HG03045 (cell line): ENCODE measurements at regions not wholly inside any gene's neighbourhood (a gene's known extent, or its start where the extent isn't known, plus 50 kb on each side); places are given as distances from the start of the nearest gene placed in this dataset.

Experiments used
- ATAC-seq: cut with Tn5 transposase; IDR thresholded peaks from one replicate; pipeline ENCODE4 v1.9.1; 2021; ENCODE audit warnings: mild to moderate bottlenecking, moderate library complexity; ENCODE audit not compliant: unreplicated experiment

DNA sequence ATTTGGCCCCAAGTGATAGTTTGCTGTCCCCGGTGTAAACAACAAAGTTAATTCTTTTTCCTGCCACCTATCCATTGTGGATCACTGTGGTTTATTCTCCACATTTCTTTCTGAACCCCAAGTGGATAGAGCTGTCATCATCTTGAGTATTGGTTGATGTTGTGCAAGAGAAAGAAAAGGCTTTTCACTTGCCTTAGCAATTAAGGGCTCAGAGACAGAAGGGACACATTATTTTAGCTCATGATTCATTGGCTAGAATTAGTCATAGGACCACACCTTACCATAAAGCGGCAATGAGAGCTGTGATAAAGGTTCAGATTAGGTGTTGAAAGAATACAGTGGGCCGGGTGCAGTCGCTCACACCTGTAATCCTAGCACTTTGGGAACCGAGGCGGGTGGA lies 442.1 kb upstream of the DCC start:
- ATAC-seq, result no peak

DNA sequence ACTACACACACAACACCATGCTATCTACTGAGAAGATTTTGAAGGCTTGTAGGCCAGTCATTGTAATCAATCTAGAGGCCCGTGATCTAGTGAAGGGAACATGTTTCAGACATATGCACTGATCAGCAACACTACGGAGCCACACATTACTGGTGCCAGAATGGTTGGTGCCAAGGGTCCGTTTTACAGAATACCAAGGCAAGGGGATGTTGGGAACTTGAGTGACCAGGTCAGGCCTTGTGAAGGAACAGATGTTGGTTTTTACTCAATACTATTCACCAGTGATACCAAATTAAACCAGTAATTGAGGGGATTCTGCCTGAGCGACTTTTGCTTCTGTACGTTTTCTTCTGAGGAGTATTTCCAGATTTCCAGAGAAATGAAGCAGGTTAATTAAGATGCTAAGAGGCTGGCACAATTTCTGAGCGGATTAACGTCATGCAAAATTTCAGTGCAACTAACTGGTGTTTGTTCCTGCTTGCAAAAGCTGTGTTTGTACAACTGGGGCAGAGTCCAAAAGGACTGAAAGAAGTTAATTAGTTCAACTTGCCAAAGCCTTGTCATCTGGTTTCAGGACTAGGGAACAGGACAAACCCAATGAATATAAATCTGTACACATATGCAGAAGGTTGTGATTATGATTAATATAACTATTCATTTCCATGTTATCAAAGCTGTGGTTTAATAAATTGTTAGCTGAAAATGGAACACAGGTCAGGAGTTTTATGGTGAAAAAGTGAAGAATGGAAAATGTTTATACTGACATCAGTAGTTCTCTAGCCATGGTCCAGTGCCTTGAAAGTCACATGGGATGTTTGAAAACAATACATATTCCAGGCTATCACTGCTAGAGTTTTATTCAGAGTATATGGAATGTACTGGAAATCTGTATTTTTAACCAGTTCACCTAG lies 432.1 kb upstream of the DCC start:
- ATAC-seq, result no peak

DNA sequence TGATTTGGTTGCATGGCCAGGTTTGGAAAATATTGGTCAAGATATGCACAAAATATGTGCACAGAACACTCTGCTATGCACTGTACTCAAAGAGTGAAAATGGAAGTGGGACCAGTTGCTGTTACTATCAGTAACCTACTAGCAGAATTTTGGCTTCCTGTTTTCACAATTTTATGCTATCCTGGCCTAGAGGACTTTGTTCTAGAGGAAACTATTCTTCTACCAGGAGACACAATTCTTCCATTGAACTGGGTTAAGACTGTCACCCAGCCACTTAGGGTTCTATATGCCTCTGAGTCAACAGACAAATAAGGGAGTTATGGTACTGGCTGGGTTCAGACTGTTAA lies 431.4 kb upstream of the DCC start:
- ATAC-seq, result no peak

DNA sequence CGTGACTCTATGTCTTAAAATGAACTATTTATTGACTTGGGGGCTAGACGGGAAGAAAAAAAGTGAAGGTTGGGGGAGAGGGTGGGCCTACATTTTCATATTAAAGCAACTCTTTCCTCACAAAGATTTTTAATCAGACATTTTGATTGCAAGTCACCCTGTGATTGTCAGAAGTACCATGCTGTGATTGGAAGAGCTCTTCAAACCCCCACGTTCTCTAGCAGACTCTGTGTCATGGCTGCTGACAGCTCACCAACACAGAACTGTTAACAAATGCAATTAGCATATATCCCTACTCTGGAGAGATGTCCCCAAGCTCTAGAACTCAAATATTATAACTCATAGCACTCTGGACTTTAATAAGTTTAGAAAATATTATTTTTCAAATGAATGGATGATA lies 428.4 kb upstream of the DCC start:
- no peak for ATAC-seq

DNA sequence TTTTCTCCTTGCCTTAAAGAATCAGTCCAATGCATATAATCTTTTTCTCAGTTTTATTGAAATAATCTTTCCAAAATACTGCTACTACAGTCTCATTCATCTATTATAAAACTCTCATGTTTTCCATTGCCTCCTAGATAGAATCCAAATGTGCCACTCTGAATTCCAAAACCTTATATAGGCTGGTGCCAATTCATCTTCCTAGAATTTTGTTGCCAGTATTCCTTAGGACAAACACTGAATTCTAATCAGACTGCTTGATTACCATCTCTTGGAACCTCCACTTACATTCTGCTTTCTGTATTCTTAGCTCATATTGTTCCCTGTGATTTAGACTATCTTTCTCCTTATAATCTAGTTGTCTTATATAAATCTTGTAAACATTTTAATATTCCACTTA lies 427.6 kb upstream of the DCC start:
- no peak for ATAC-seq

DNA sequence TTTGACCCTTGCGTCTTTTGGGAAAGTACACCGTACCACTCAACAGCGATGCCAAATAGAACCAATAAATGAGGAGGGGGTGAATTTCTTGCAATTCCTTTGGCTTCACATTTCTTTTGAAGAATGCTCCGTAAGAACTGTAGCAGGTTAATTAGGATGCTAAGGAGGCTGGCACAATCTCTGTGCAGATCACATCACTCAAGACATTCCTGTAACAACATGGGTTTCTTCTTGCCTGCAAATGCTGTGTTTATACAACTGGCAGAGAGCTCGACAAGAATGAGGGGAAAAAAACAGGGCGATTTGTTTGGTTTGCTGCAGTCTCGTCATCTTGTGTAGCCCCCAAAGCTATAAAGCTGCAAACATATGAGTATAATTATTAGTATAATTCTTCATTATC lies 424.8 kb upstream of the DCC start:
- no peak for ATAC-seq

DNA sequence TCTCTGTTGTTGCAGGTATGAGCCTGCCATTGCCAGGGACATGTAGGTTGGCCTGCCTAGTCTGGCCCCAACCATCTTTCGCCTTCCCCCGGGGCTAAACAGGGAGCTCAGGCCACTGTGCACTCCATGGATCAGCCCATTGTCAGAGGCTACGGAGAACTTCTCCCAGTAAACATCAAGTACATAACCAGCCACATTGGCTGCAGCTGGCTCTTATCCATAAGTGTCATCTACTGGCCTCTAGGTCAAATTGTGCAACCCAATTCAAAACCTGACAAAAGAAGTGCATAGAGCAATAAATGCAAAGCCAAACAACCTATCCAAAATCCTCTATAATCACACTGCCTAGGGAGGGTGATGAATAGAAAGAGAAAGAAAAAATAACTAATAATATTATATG lies 418.1 kb upstream of the DCC start:
- ATAC-seq, result no peak

DNA sequence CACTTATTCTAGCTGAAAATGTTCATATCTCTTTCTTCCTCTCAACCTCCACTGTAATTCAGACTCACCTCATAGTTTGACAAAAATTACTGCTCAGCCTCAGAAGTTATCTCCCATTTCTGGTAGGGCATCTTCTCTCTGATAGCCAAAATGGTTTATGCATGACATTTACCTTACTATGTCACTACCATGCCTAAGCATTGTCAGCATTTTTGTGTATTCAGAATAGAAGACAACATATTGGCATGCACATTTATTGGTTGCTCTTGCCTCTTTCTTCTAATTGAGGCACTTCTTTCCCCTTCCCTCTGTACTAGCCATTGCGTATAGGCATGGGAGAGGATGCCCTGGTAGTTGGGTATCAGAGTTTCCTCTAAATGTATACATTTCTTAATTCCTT lies 406.1 kb upstream of the DCC start:
- no peak for ATAC-seq

DNA sequence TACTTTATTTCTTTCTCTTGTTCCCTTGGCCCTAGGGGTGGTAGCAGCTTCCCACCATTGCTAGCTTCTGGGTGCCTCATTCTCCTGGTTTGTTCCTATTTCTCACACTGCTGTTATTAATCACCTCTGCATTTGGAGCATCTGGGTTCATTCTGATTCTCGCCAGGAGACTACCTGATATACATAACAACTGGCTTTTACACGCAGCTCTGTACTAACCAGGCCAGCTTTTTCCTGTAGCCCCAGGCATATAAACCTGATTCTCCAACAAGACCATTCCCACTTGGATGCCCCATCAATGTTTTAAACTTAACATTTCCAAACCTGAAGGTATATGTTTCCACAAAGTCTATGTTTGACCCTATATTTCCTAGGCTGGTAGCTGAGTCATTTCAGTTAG lies 403.9 kb upstream of the DCC start:
- no peak for ATAC-seq

DNA sequence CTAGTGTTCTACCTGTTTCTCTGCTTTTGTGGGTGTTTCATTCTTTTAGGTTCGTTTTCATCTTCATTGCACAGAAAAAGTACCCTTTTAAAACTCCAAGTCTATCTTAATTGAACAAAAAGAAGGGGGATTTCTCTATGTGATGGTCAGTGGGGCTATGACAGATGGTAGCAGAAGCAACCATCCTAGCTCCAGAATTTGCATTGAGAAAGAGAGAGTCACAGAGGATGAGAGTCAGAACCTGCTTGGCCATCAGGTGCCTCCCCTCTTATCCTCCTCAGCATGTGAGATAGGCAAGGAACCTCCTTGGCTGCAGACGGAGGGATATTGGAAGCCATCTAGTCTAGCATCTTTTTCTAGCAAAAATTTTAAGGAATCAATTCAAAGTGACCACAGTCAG lies 398.0 kb upstream of the DCC start:
- ATAC-seq, result peak; percentile 63

DNA sequence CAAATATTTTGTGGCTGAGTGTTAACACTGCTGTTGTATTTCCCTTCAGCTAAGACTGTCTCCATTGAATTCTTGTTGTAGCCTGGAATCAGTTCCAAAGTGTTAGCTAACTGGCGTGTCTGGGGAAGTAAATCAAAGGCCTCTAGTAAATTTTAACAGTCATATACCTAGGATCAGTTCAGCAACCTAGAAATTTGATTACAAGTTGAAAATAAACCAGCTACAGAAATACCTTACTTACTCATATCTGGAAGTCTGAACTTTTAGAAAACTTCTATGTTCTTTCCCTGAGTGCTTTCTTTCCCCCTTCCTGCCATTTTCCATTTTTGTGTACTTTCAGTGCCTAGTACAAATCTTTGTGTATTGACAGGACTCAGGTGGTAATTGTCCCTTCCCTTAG lies 396.7 kb upstream of the DCC start:
- no peak for ATAC-seq

DNA sequence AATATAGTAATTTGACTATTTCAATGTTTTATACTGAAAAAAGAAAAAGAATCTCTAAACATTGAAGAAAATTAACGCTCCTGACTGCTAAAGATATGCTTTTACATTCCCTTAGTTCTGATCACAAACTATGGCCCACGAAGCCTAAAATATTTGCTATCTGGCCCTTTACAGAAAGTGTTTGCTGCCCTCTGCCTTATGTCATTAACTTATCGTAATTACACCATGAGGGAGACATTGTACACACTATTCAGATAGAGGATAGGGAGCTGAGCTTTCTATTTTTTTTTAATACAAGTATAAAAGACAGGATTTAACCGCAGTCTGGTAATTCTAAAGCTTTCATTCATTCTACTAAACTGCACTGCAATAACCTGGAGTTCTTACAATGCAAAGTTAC lies 393.1 kb upstream of the DCC start:
- no peak for ATAC-seq

DNA sequence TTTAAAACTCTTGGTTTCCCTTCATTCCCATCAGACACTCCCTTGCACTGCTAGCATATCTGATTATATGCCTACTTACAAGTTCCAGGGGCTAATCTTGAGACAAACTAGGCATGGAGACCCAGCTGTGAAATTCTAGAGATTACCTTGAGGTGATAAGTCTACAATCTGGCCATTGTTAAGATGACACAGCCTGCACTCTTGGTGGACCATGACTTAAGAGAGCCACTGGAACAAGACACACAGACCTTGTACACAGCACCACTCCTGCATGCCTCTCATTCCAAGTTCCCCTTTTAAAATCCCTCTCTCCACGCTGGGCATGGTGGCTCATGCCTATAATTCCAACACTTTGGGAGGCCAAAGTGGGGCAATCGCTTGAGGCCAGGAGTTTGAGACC lies 387.2 kb upstream of the DCC start:
- ATAC-seq, result no peak

DNA sequence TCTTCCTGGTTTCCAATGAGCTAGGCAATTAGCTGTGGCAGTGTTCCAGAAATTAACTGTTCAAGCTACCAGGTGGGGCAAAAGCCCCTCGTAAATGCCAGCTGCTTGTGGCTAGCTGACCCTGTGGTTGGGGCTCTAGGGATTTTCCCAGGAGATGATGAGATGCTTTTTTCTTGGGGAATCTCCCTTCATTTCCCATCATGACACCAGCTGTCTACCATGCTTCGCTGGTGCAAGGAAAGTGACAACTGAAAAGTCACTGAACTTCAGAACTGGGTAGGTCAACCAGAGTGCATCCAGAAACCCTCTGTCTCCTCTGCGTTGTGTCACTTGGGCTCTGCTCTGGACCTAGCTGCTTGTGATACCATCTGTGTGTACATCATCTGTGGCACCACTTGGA lies 386.5 kb upstream of the DCC start:
- peak; percentile 85 for ATAC-seq

DNA sequence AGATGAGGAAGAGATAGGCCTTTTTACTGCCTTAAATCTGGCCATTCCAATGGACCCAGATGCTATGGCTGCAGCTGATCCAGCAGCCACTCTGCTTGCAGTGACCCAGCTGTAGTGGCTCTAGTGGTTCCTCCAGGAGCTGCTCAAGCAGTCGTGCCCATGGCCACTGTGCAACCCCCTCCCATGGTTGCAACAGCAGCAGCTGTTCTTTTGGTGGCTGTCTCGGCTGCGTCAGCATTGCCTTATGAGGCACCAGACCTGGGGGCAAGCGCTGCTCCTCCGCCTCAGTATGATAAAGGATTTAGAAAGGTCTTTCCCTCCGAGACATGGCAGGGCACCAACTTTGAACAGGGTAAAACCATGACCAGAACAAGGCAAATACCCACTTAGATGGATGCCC lies 384.9 kb upstream of the DCC start:
- ATAC-seq, result no peak

DNA sequence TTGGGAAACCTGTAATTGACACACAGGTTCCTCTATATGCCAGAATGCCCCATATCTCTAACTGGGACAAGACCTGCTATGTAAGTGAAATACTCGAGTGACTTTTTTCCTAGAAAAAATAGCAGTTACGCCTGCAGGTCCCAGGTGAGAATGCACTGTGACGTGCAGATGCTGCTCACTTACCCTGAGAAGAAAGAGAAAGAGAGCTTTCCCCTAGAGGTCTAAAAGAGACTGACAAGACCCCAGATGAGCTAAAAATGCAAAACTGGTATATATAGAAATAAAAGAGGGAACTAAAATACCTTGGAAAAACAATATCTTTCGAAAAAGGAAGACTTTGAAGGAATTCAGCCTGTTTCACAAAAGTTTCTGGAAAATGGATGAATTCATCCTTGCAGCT lies 383.0 kb upstream of the DCC start:
- no peak for ATAC-seq

DNA sequence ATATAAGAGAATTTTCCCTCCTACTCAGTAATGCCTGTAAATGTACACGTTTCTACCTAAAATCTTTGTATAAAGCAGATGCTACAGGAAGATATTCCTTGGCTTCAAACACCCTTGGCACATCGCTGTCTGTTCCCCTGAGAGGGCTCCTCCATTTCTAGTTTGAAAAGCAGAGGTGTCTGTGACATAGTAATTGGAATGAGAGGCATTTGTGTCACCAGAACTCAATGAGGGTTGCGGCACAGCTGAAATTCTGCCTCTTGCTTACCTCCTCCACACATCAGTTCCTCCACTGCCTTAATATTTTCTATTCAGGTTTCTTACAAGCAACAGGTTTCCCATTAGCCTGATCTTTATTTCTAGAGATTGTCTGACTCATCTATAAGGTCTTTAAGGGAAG lies 359.9 kb upstream of the DCC start:
- ATAC-seq, result no peak

DNA sequence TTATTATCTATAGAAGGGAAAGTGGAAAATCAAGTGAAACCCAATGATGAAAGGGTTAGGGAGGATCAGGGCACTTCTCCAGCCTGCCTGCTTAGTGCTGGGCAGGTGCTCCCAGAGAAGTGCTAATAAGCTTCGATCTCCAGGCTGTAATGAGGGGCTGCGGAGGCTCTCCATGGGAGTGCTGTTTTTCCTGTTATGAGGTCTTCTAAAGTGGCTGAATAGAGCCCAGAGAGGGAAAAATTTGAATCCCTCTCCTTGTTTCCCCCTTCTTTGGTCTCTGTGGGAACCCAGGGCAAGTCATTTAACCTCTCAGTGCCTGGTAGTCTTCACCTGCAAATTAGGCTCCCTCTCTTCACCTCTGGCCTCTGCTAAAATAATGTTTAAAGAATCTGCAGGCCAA lies 351.7 kb upstream of the DCC start:
- no peak for ATAC-seq

DNA sequence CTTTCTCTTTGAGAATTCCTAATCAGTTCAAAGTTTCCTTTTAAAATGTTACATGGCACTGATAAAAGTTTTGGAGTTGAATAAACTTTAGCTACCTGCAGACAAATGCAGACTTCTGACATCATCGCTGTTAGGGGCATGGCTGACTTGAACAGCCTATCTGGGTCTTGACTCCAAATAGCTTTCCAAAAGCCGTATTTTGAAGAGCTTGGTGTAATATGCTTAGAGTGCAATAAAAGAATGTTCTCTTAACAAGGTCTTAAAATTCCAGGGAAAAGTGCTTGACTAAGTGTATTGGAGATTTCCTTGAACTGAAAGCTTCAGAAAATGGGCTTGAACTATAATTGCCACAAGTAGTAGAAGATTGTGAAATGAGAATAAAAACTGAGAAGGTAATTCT lies 342.9 kb upstream of the DCC start:
- ATAC-seq, result no peak

DNA sequence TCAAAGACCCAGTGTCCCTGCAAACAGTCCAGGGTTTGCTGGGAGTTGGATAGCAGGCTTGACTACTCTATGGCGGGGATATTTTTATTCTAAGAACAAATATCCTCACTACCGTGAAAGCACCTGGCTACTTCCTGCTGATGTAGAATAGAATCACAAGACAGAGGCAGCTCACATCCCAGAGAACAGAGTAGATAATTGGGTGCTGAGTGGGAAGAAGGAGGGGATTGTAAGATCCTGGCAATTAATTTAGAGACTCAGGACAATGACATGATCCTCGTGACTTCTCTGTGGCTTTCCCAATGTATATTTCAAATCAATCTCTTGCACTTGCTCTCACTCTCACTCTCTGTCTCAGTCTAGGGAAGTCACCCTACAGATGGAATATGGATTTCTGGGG lies 341.9 kb upstream of the DCC start:
- ATAC-seq, result no peak

DNA sequence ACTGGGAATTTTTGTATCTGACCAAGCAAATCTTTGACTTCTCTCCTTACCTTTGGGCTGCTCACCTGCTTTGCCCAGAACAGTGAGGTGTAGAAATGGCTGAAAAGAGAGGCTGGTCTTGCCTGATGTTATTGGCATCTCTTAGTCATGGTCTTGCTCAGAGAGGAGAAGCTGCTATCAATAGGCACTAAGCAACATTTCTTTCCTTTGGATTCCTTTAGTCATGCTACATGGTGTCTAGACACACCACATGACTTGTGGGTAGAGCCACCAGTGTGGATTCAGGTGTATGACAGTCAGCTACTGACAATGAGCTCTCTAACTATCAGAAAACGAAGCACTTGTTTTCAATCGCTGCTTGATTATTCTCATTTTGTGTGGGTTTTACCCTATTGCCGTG lies 341.3 kb upstream of the DCC start:
- ATAC-seq, result no peak

DNA sequence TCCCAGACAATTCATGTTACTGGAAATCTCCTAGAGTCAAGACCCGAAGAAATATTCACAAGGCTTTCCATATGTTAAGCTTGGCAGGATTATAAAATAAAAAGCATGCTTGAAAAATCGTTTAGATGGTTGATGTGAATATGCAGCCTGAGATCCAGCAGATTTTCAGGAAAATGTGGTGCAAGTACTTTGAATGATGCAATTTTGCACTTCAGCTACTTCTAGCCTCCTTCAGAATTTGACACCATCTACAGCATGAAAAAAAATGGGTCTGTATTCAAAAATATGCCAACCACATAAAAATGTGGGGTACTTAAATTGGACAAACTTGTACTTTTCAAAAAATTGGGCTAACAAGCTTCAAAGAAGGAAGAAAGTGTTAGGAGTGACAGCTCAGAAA lies 340.6 kb upstream of the DCC start:
- ATAC-seq, result no peak

DNA sequence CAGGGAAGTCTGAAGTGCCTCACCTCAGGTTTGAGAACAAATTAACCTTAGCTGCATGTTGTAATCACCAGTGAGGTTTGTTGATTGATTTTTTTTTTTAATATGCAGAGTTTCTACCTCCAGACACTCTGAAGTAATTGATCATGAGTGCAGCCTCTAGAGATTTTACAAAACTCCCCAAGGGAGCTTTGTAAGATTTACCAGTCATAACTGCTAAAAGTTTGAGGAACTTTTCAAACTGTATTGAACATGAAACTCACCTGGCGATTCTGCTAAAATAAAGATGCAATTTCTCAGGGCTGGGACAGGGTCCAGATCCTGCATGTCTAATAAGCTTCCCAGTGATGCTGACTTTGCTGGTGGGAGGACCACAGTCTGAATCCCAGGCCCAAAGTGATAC lies 339.6 kb upstream of the DCC start:
- ATAC-seq, result no peak
